ENCODE measurements at regions not wholly inside any gene's neighbourhood (a gene's known extent, or its start where the extent isn't known, plus 50 kb on each side); places are given as distances from the start of the nearest gene placed in this dataset.

GRCh38 chr2:150570712-150571111 is 83.2 kb upstream of the RND3 start:
- no peak for DNase-seq

GRCh38 chr2:150569761-150570160 is 82.3 kb upstream of the RND3 start:
- no peak for DNase-seq

GRCh38 chr2:150567771-150568301 is 80.4 kb upstream of the RND3 start:
- DNase-seq = no peak

- DNase-seq = no peak
Measured at GRCh38 chr2:150566289-150566688, 78.8 kb upstream of the RND3 start.

GRCh38 chr2:150561076-150561475 is 73.6 kb upstream of the RND3 start:
- no peak for DNase-seq

- no peak for DNase-seq
Measured at GRCh38 chr2:150557020-150557600, 69.6 kb upstream of the RND3 start.

- DNase-seq = no peak
Measured at GRCh38 chr2:150555611-150556356, 68.3 kb upstream of the RND3 start.

GRCh38 chr2:150554046-150554445 is 66.6 kb upstream of the RND3 start:
- no peak for DNase-seq

GRCh38 chr2:150552041-150552820 is 64.8 kb upstream of the RND3 start:
- no peak for DNase-seq

- DNase-seq = no peak
Measured at GRCh38 chr2:150549381-150549780, 61.9 kb upstream of the RND3 start.

GRCh38 chr2:150548527-150548926 is 61.1 kb upstream of the RND3 start:
- no peak for DNase-seq

GRCh38 chr2:150545916-150546315 is 58.4 kb upstream of the RND3 start:
- no peak for DNase-seq

- DNase-seq = no peak
Measured at GRCh38 chr2:150544731-150545130, 57.3 kb upstream of the RND3 start.

- DNase-seq = no peak
Measured at GRCh38 chr2:150542692-150543091, 55.2 kb upstream of the RND3 start.

GRCh38 chr2:150542172-150542571 is 54.7 kb upstream of the RND3 start:
- no peak for DNase-seq

GRCh38 chr2:150538651-150539201 is 51.3 kb upstream of the RND3 start:
- no peak for DNase-seq
